Urinary bladder (tissue), 3 donors: ENCODE measurements at regions not wholly inside any gene's neighbourhood (a gene's known extent, or its start where the extent isn't known, plus 50 kb on each side); places are given as distances from the start of the nearest gene placed in this dataset.

Experiments used
- DNase-seq: peaks from one replicate; pipeline ENCODE4 v3.0.0-alpha.2; 2015; ENCODE audit errors: extremely low spot score
- H3K27ac ChIP-seq: one replicate; pipeline ENCODE4 v1.5.1; 2013; ENCODE audit warnings: low read depth, mild to moderate bottlenecking, moderate library complexity
- H3K36me3 ChIP-seq: one replicate; pipeline ENCODE4 v1.6.1; 2013; ENCODE audit warnings: mild to moderate bottlenecking, moderate library complexity; ENCODE audit not compliant: insufficient read depth
- H3K4me1 ChIP-seq: one replicate; pipeline ENCODE4 v1.6.1; 2013; ENCODE audit warnings: mild to moderate bottlenecking, moderate library complexity; ENCODE audit not compliant: insufficient read depth
- H3K4me3 ChIP-seq: one replicate; pipeline ENCODE4 v1.5.1; 2013; ENCODE audit warnings: low read depth, low read length
- WGBS: extraction: QIAGEN DNeasy Blood & Tissue Kit; methylation state at CpG from one replicate; pipeline ENCODE4 v1.1.7; 2013; 5-methylcytosine and 5-hydroxymethylcytosine counted together
- donor health status: healthy with polysubstance abuse.
- donor health status: healthy.

- 70% methylated on average over 1 of the region's 1 CpG for WGBS
- no peaks in the 10 kb centered on the region for H3K4me1 ChIP-seq
- no peak overlapping the region for H3K27ac ChIP-seq
- DNase-seq: no peak
- no peaks in the 10 kb centered on the region for H3K36me3 ChIP-seq
- no peak overlapping the region for H3K4me3 ChIP-seq
Observed at GRCh38 chr11:111123463-111124398, 121.8 kb upstream of the POU2AF2 start.

GRCh38 chr11:111120696-111121302 lies 124.7 kb upstream of the POU2AF2 start:
- Histone ChIP-seq H3K4me1 (no peaks in the 10 kb centered on the region), H3K4me3 (no peak overlapping the region), H3K36me3 (no peaks in the 10 kb centered on the region), H3K27ac (no peak overlapping the region)
- 80% methylated on average over 6 of the region's 6 CpGs for WGBS
- no peak for DNase-seq

GRCh38 chr11:111120161-111120560 lies 125.4 kb upstream of the POU2AF2 start:
- DNase-seq: no peak
- no peak overlapping the region for H3K4me3 ChIP-seq
- no peaks in the 10 kb centered on the region for H3K4me1 ChIP-seq
- no peaks in the 10 kb centered on the region for H3K36me3 ChIP-seq
- H3K27ac ChIP-seq: no peak overlapping the region
- 58% methylated on average over 10 of the region's 10 CpGs for WGBS

GRCh38 chr11:111119751-111120150 lies 125.8 kb upstream of the POU2AF2 start:
- 56% methylated on average over 3 of the region's 3 CpGs for WGBS
- Histone ChIP-seq H3K27ac (no peak overlapping the region), H3K4me1 (no peaks in the 10 kb centered on the region), H3K36me3 (no peaks in the 10 kb centered on the region), H3K4me3 (no peak overlapping the region)
- no peak for DNase-seq

- no peak overlapping the region for H3K4me3 ChIP-seq
- no peak for DNase-seq
- no peak overlapping the region for H3K27ac ChIP-seq
- 100% methylated on average over 1 of the region's 1 CpG for WGBS
- H3K36me3 ChIP-seq: no peaks in the 10 kb centered on the region
- no peaks in the 10 kb centered on the region for H3K4me1 ChIP-seq
Observed at GRCh38 chr11:111115890-111116289, 129.6 kb upstream of the POU2AF2 start.

GRCh38 chr11:111114091-111114490 lies 131.4 kb upstream of the POU2AF2 start:
- Histone ChIP-seq H3K27ac (no peak overlapping the region), H3K36me3 (no peaks in the 10 kb centered on the region), H3K4me3 (no peak overlapping the region), H3K4me1 (no peaks in the 10 kb centered on the region)
- DNase-seq: no peak

- no peak overlapping the region for H3K27ac ChIP-seq
- DNase-seq: no peak
- no peaks in the 10 kb centered on the region for H3K4me1 ChIP-seq
- 44% methylated on average over 1 of the region's 1 CpG for WGBS
- no peaks in the 10 kb centered on the region for H3K36me3 ChIP-seq
- H3K4me3 ChIP-seq: no peak overlapping the region
Observed at GRCh38 chr11:111112614-111113013, 132.9 kb upstream of the POU2AF2 start.

GRCh38 chr11:111107501-111107900 lies 138.0 kb upstream of the POU2AF2 start:
- H3K4me3 ChIP-seq: no peak overlapping the region
- no peaks in the 10 kb centered on the region for H3K36me3 ChIP-seq
- DNase-seq: no peak
- H3K27ac ChIP-seq: no peak overlapping the region
- H3K4me1 ChIP-seq: no peaks in the 10 kb centered on the region

GRCh38 chr11:111106641-111107040 lies 138.9 kb upstream of the POU2AF2 start:
- H3K4me3 ChIP-seq: no peak overlapping the region
- H3K4me1 ChIP-seq: no peaks in the 10 kb centered on the region
- no peak for DNase-seq
- no peaks in the 10 kb centered on the region for H3K36me3 ChIP-seq
- H3K27ac ChIP-seq: no peak overlapping the region
- 92% methylated on average over 2 of the region's 2 CpGs for WGBS

GRCh38 chr11:111105566-111105965 lies 140.0 kb upstream of the POU2AF2 start:
- WGBS: 88% methylated on average over 2 of the region's 2 CpGs
- H3K36me3 ChIP-seq: no peaks in the 10 kb centered on the region
- H3K4me3 ChIP-seq: no peak overlapping the region
- no peak overlapping the region for H3K27ac ChIP-seq
- no peak for DNase-seq
- H3K4me1 ChIP-seq: no peaks in the 10 kb centered on the region

- Histone ChIP-seq H3K36me3 (no peaks in the 10 kb centered on the region), H3K27ac (no peak overlapping the region), H3K4me1 (no peaks in the 10 kb centered on the region), H3K4me3 (no peak overlapping the region)
- no peak for DNase-seq
Observed at GRCh38 chr11:111104185-111104584, 141.3 kb upstream of the POU2AF2 start.

- Histone ChIP-seq H3K4me3 (no peak overlapping the region), H3K27ac (no peak overlapping the region), H3K36me3 (no peaks in the 10 kb centered on the region), H3K4me1 (no peaks in the 10 kb centered on the region)
- 33% methylated on average over 3 of the region's 3 CpGs for WGBS
- no peak for DNase-seq
Observed at GRCh38 chr11:111101881-111102280, 143.6 kb upstream of the POU2AF2 start.

GRCh38 chr11:111099028-111099713 lies 146.4 kb upstream of the POU2AF2 start:
- H3K36me3 ChIP-seq: no peaks in the 10 kb centered on the region
- H3K4me1 ChIP-seq: no peaks in the 10 kb centered on the region
- 62% methylated on average over 2 of the region's 2 CpGs for WGBS
- no peak overlapping the region for H3K27ac ChIP-seq
- DNase-seq: no peak
- no peak overlapping the region for H3K4me3 ChIP-seq

GRCh38 chr11:111098091-111098490 lies 147.4 kb upstream of the POU2AF2 start:
- 96% methylated on average over 1 of the region's 1 CpG for WGBS
- Histone ChIP-seq H3K36me3 (no peaks in the 10 kb centered on the region), H3K4me1 (no peaks in the 10 kb centered on the region), H3K27ac (no peak overlapping the region), H3K4me3 (no peak overlapping the region)
- no peak for DNase-seq
